GM12878 (cell line): ENCODE measurements at regions not wholly inside any gene's neighbourhood (a gene's known extent, or its start where the extent isn't known, plus 50 kb on each side); places are given as distances from the start of the nearest gene placed in this dataset.

Experiments used
- ATAC-seq: fragments of 200-7000 bp; cut with Tn5 transposase; 3 replicates; pipeline ENCODE4 v1.9.1; 2020; ENCODE audit warnings: mild to moderate bottlenecking, moderate library complexity
- BruUV-seq: library from RNA; stranded (reverse); fragments of 400-500 nt; replicated peaks from 2 replicates; lab custom pipeline; 2021; lab: Mats Ljungman, UMichigan
- CTCF ChIA-PET: fragments of 300-600 bp; sonication (Branson Sonifier 250); formaldehyde crosslinking; extraction: SDS; loops from one replicate; lab custom pipeline; 2021; ENCODE audit warnings: inconsistent platforms; lab: Yijun Ruan, JAX
- POLR2A ChIA-PET: fragments of 350-600 bp; formaldehyde crosslinking; extraction: SDS; loops from one replicate; lab custom pipeline; 2021; ENCODE audit warnings: inconsistent platforms; lab: Charles Lee
- RAD21 ChIA-PET: fragments of 300-600 bp; sonication (Branson Sonifier 250); formaldehyde crosslinking; loops from one replicate; lab custom pipeline; 2023; ENCODE audit warnings: antibody characterized with exemption; ENCODE audit not compliant: unreplicated experiment; lab: Charles Lee
- SMC1A ChIA-PET: fragments of 300-600 bp; sonication (Branson Sonifier 250); formaldehyde crosslinking; loops from one replicate; lab custom pipeline; 2023; ENCODE audit not compliant: unreplicated experiment, uncharacterized antibody; lab: Charles Lee
- DNase-seq: peaks from one replicate; pipeline ENCODE4 v3.0.0-alpha.2; 2011; ENCODE audit warnings: low read depth, low spot score
- FAIRE-seq: peaks from 3 replicates; lab custom pipeline; 2011; peaks lifted over from hg19 to GRCh38; lab: Jason Lieb, UNC
- H2AFZ ChIP-seq: 2 replicates; pipeline ENCODE4 v1.6.0; 2011; ENCODE audit warnings: low read depth, low read length, control low read depth; ENCODE audit not compliant: control insufficient read depth
- H3K27ac ChIP-seq: 2 replicates; pipeline ENCODE4 v1.5.1; 2011; ENCODE audit warnings: control low read depth; ENCODE audit not compliant: control insufficient read depth, insufficient read depth
- H3K27me3 ChIP-seq, 2 experiments: replicated peaks in 1 of 2; 2 replicates each; pipeline versions ENCODE4 v1.6.0 to v1.6.1; 2011; ENCODE audit warnings: low read length in 1 of 2; ENCODE audit not compliant: control insufficient read depth in 2 of 2, insufficient read depth in 2 of 2
- H3K36me3 ChIP-seq, 2 experiments: 2 replicates each; pipeline ENCODE4 v1.5.1; 2011; ENCODE audit warnings: low read length in 1 of 2; ENCODE audit not compliant: control insufficient read depth in 2 of 2, insufficient read depth in 2 of 2
- H3K4me1 ChIP-seq: 2 replicates; pipeline ENCODE4 v1.6.1; 2011; ENCODE audit warnings: mild to moderate bottlenecking, low read length, moderate library complexity, mixed read lengths; ENCODE audit not compliant: control insufficient read depth, insufficient read depth
- H3K4me2 ChIP-seq: 2 replicates; pipeline ENCODE4 v1.6.0; 2011; ENCODE audit warnings: control low read depth; ENCODE audit not compliant: control insufficient read depth, insufficient read depth
- H3K4me3 ChIP-seq: fragments of 200-600 bp; sonication (generic); 2 replicates; pipeline ENCODE4 v1.5.1; 2016
- H3K79me2 ChIP-seq: 2 replicates; pipeline ENCODE4 v1.6.0; 2011; ENCODE audit warnings: low read length; ENCODE audit not compliant: control insufficient read depth, insufficient read depth
- H3K9ac ChIP-seq: 2 replicates; pipeline ENCODE4 v1.8.0; 2011; ENCODE audit warnings: low read length, control low read depth, mixed read lengths; ENCODE audit not compliant: control insufficient read depth, insufficient read depth
- H3K9me3 ChIP-seq: replicated peaks from 3 replicates; pipeline ENCODE4 v1.5.1; 2011; ENCODE audit warnings: mild to moderate bottlenecking, low read length; ENCODE audit not compliant: control insufficient read depth, insufficient read depth
- H4K20me1 ChIP-seq: 2 replicates; pipeline ENCODE4 v1.6.0; 2011; ENCODE audit not compliant: control insufficient read depth, insufficient read depth
- ATF7 ChIP-seq: fragments of 450-650 bp; IDR thresholded peaks from 2 replicates; pipeline ENCODE4 v1.6.1; 2016; ENCODE audit warnings: low read depth, mild to moderate bottlenecking
- BMI1 ChIP-seq: fragments of 450-650 bp; IDR thresholded peaks from 2 replicates; pipeline ENCODE4 v1.6.1; 2016; ENCODE audit warnings: mild to moderate bottlenecking, moderate library complexity, borderline replicate concordance
- EZH2 ChIP-seq: IDR thresholded peaks from 2 replicates; pipeline ENCODE4 v1.6.1; 2012; ENCODE audit warnings: low read depth, mild to moderate bottlenecking, control low read depth, inconsistent platforms, low read length, borderline replicate concordance; ENCODE audit not compliant: control insufficient read depth
- FOXK2 ChIP-seq: fragments of 450-650 bp; IDR thresholded peaks from 2 replicates; pipeline ENCODE4 v1.6.1; 2017; ENCODE audit warnings: mild to moderate bottlenecking, moderate library complexity
- SKIL ChIP-seq: fragments of 450-650 bp; IDR thresholded peaks from 2 replicates; pipeline ENCODE4 v1.6.1; 2017; ENCODE audit warnings: mild to moderate bottlenecking, low read depth, inconsistent platforms; ENCODE audit not compliant: poor library complexity, severe bottlenecking
- SMAD1 ChIP-seq: fragments of 450-650 bp; IDR thresholded peaks from 2 replicates; pipeline ENCODE4 v1.6.1; 2018; ENCODE audit warnings: mild to moderate bottlenecking, low read depth; ENCODE audit not compliant: partially characterized antibody
- TAF1 ChIP-seq: IDR thresholded peaks from 2 replicates; pipeline ENCODE4 v1.6.1; 2011; ENCODE audit warnings: mild to moderate bottlenecking, low read depth, low read length, borderline replicate concordance
- ZNF207 ChIP-seq: fragments of 450-650 bp; IDR thresholded peaks from 2 replicates; pipeline ENCODE4 v1.6.1; 2014; ENCODE audit warnings: antibody characterized with exemption, mild to moderate bottlenecking, borderline replicate concordance
- ZZZ3 ChIP-seq: IDR thresholded peaks from 2 replicates; pipeline ENCODE4 v1.6.1; 2011; ENCODE audit warnings: low read depth; ENCODE audit not compliant: control insufficient read depth, insufficient read length
- WGBS: methylation state at CpG from one replicate; pipeline ENCODE4 v1.1.6; 2016; ENCODE audit warnings: low lambda C conversion rate; ENCODE audit not compliant: insufficient replicate concordance, insufficient coverage; ENCODE audit errors: missing lambda C conversion rate; 5-methylcytosine and 5-hydroxymethylcytosine counted together
- in situ Hi-C: fragments of 300-500 bp; cut with MboI; formaldehyde crosslinking; loops from 9 replicates; pipeline ENCODE4 v1.14.3; 2018; ENCODE audit warnings: mixed read lengths
- intact Hi-C: fragments of 100-400 bp; cut with micrococcal nuclease; formaldehyde crosslinking; loops from one replicate; pipeline ENCODE4 v1.14.2; 2022; ENCODE audit not compliant: unreplicated experiment

DNA sequence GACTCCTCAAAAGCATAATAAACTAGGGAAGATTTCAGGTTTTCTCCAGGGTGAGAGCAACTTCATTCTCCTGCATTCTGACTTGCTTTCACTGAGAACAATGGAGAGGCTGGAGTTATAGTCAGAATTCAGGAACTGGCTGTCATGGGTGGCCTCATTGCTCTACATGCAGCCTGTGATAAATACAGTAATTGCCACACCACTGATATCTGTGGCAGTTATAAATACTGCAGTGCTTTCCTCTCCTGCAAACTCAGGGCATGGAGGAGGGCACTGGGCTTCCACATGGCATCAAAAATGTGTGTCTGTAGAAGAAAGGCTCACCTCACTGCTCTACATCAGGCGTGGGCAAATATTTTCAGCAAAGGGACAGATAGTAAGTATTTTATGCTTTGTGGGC, 510.2 kb downstream of the ZNF516 start (continued):
- TF ChIP-seq SKIL (no peak), SMAD1 (no peak), FOXK2 (no peak), ZZZ3 (no peak), BMI1 (no peak), ZNF207 (no peak)

GRCh38 chr18:75981102-75981501, 513.9 kb downstream of the ZNF516 start:
- H3K79me2 ChIP-seq: no peaks in the 10 kb centered on the region
- H3K9me3 ChIP-seq: no peaks in the 10 kb centered on the region
- DNase-seq: no peak
- ChIA-PET SMC1A (interaction anchor here (1.2 kb wide), 1 partner anchor 19 kb away, joined by 3 read pairs; no protein-coding TSS in a partner anchor), RAD21 (no interaction called here), CTCF (interaction anchor here (0.6 kb wide), 1 partner anchor 277 kb away, joined by 3 read pairs; no protein-coding TSS in a partner anchor), POLR2A (no interaction called here)
- FAIRE-seq: no peak
- H3K4me2 ChIP-seq: no peak overlapping the region
- no peak overlapping the region for H3K9ac ChIP-seq
- ATAC-seq: no peak
- TF ChIP-seq TAF1 (no peak), ATF7 (peak; percentile 63; the same call in 1 of the 2 replicates), EZH2 (no peak)
- H2AFZ ChIP-seq: no peak overlapping the region
- H3K36me3 ChIP-seq: no peaks in the 10 kb centered on the region
- intact Hi-C loops (no loop called here), in situ Hi-C loops (no loop called here)
- H4K20me1 ChIP-seq: no peaks in the 10 kb centered on the region
- no peaks in the 10 kb centered on the region for H3K27me3 ChIP-seq
- no peak overlapping the region for H3K4me3 ChIP-seq
- no peak overlapping the region for H3K27ac ChIP-seq
- 10% methylated on average over 3 of the region's 3 CpGs for WGBS
- no TSS peak for BruUV-seq
- no peaks in the 10 kb centered on the region for H3K4me1 ChIP-seq
